Gastrocnemius medialis (tissue), 4 donors: ENCODE measurements at regions not wholly inside any gene's neighbourhood (a gene's known extent, or its start where the extent isn't known, plus 50 kb on each side); places are given as distances from the start of the nearest gene placed in this dataset.

Experiments
- ATAC-seq, 2 donors: fragments of 150-250 bp; one replicate each; pipeline ENCODE4 v1.9.1; 2016
- DNase-seq, 2 donors: peaks; one replicate each; pipeline ENCODE4 v3.0.0-alpha.2; 2019
- H3K27ac ChIP-seq, 4 donors: fragments of 200-600 bp; sonication (generic); 1 replicate in 1 of 4; 2 replicates in 3 of 4; pipeline ENCODE4 v1.5.1; 2016 to 2018; ENCODE audit warnings: mild to moderate bottlenecking in 2 of 4, moderate library complexity in 1 of 4
- H3K27me3 ChIP-seq, 3 donors: fragments of 200-600 bp; sonication (generic) in 2 of 3; 1 replicate in 1 of 3; 2 replicates in 2 of 3; pipeline versions ENCODE4 v1.5.1 to v1.6.0; 2016 to 2019; ENCODE audit warnings: mild to moderate bottlenecking in 1 of 3, moderate library complexity in 1 of 3
- H3K36me3 ChIP-seq, 2 donors: fragments of 200-600 bp; sonication (generic) in 1 of 2; one replicate each; pipeline ENCODE4 v1.5.1; 2017 to 2018
- H3K4me1 ChIP-seq, 2 donors: fragments of 200-600 bp; sonication (generic) in 1 of 2; one replicate each; pipeline ENCODE4 v1.5.1; 2016 to 2017; ENCODE audit warnings: mild to moderate bottlenecking in 2 of 2
- H3K4me3 ChIP-seq, 4 donors: fragments of 200-600 bp; sonication (generic) in 3 of 4; 1 replicate in 1 of 4; 2 replicates in 3 of 4; pipeline ENCODE4 v1.5.1; 2016 to 2019; ENCODE audit warnings: mild to moderate bottlenecking in 2 of 4
- H3K9me3 ChIP-seq, 3 donors: fragments of 200-600 bp; sonication (generic) in 2 of 3; 1 replicate in 1 of 3; 2 replicates in 2 of 3; pipeline ENCODE4 v1.5.1; 2016 to 2019
- CTCF ChIP-seq, 5 experiments: fragments of 450-650 bp in 3 of 5; fragments of 200-600 bp in 2 of 5; sonication (generic) in 2 of 5; IDR thresholded peaks in 4 of 5; conservative IDR thresholded peaks in 1 of 5; 1 replicate in 4 of 5; 2 replicates in 1 of 5; pipeline ENCODE4 v1.5.1; 2016 to 2019; ENCODE audit warnings: antibody characterized with exemption in 5 of 5, mild to moderate bottlenecking in 3 of 5, moderate library complexity in 3 of 5
- POLR2A ChIP-seq, 2 donors: fragments of 450-650 bp; IDR thresholded peaks; one replicate each; pipeline ENCODE4 v1.6.1; 2017; ENCODE audit warnings: antibody characterized with exemption in 2 of 2, mild to moderate bottlenecking in 2 of 2, moderate library complexity in 2 of 2
- in situ Hi-C, 4 donors: fragments of 200-750 bp; cut with MboI; loops; one replicate each; pipeline versions ENCODE4 v1.15.0 to v1.8.0; 2017; ENCODE audit warnings: low sequenced_read_pairs in 4 of 4
- intact Hi-C: fragments of 100-400 bp; cut with DNase I; formaldehyde crosslinking; loops from one replicate; pipeline ENCODE4 v1.15.1; 2023; ENCODE audit warnings: low total_unique reads

GRCh38 chr15:98532063-98532462 is 116.3 kb upstream of the IGF1R start:
- in situ Hi-C loops = loop anchor here in 1 of 4 donors (10.0 kb wide), 1 partner anchor 93 kb away; no protein-coding TSS in a partner anchor
- Histone ChIP-seq H3K27me3 (peaks cover 13 to 15% (median 13%) of the 10 kb centered on the region in 3 donors), H3K27ac (no peak overlapping the region), H3K4me1 (no peaks in the 10 kb centered on the region), H3K4me3 (no peak overlapping the region), H3K36me3 (no peaks in the 10 kb centered on the region), H3K9me3 (no peaks in the 10 kb centered on the region)
- TF ChIP-seq POLR2A (IDR thresholded peaks at IDR 0.05) (no peak), CTCF (IDR thresholded peaks at IDR 0.05 in 4 of 5, conservative IDR thresholded peaks at IDR 0.05 in 1 of 5) (no peak)
- no peak for DNase-seq
- ATAC-seq = no peak
- intact Hi-C loops = no loop called here

GRCh38 chr15:98536976-98537375 is 111.4 kb upstream of the IGF1R start:
- H3K27ac ChIP-seq = no peak overlapping the region
- no peak for TF ChIP-seq CTCF (IDR thresholded peaks at IDR 0.05 in 4 of 5, conservative IDR thresholded peaks at IDR 0.05 in 1 of 5)
- no peak for TF ChIP-seq POLR2A (IDR thresholded peaks at IDR 0.05)
- in situ Hi-C loops = loop anchor here in 1 of 4 donors (10.0 kb wide), 1 partner anchor 88 kb away; no protein-coding TSS in a partner anchor
- ATAC-seq = no peak
- H3K4me1 ChIP-seq = no peaks in the 10 kb centered on the region
- intact Hi-C loops = no loop called here
- H3K36me3 ChIP-seq = no peaks in the 10 kb centered on the region
- no peaks in the 10 kb centered on the region for H3K9me3 ChIP-seq
- no peak overlapping the region for H3K4me3 ChIP-seq
- H3K27me3 ChIP-seq = peaks cover 4 to 14% (median 10%) of the 10 kb centered on the region in 3 donors
- DNase-seq = no peak

GRCh38 chr15:98537516-98538060 is 110.8 kb upstream of the IGF1R start:
- in situ Hi-C loops = loop anchor here in 1 of 4 donors (10.0 kb wide), 1 partner anchor 87 kb away; no protein-coding TSS in a partner anchor
- no peak for ATAC-seq
- TF ChIP-seq POLR2A (IDR thresholded peaks at IDR 0.05) = no peak
- no peak for TF ChIP-seq CTCF (IDR thresholded peaks at IDR 0.05 in 4 of 5, conservative IDR thresholded peaks at IDR 0.05 in 1 of 5)
- Histone ChIP-seq H3K9me3 (no peaks in the 10 kb centered on the region), H3K36me3 (no peaks in the 10 kb centered on the region), H3K27me3 (peaks cover 4 to 14% (median 10%) of the 10 kb centered on the region in 3 donors), H3K27ac (no peak overlapping the region), H3K4me3 (no peak overlapping the region), H3K4me1 (no peaks in the 10 kb centered on the region)
- intact Hi-C loops = no loop called here
- no peak for DNase-seq

GRCh38 chr15:98541519-98541918 is 106.8 kb upstream of the IGF1R start:
- DNase-seq (no peak), ATAC-seq (no peak)
- Histone ChIP-seq H3K9me3 (no peaks in the 10 kb centered on the region), H3K4me1 (no peaks in the 10 kb centered on the region), H3K27me3 (peaks cover 4 to 14% (median 5%) of the 10 kb centered on the region in 3 donors), H3K36me3 (no peaks in the 10 kb centered on the region), H3K27ac (no peak overlapping the region), H3K4me3 (no peak overlapping the region)
- intact Hi-C loops = no loop called here
- no peak for TF ChIP-seq CTCF (IDR thresholded peaks at IDR 0.05 in 4 of 5, conservative IDR thresholded peaks at IDR 0.05 in 1 of 5)
- no peak for TF ChIP-seq POLR2A (IDR thresholded peaks at IDR 0.05)
- in situ Hi-C loops = no loop called here

- no peaks in the 10 kb centered on the region for H3K9me3 ChIP-seq
- H3K27ac ChIP-seq = no peak overlapping the region
- no peaks in the 10 kb centered on the region for H3K36me3 ChIP-seq
- H3K27me3 ChIP-seq = peaks cover 0 to 19% (median 15%) of the 10 kb centered on the region in 3 donors
- no peak overlapping the region for H3K4me3 ChIP-seq
- in situ Hi-C loops = no loop called here
- intact Hi-C loops = no loop called here
- DNase-seq (no peak), ATAC-seq (no peak)
- no peak for TF ChIP-seq CTCF (IDR thresholded peaks at IDR 0.05 in 4 of 5, conservative IDR thresholded peaks at IDR 0.05 in 1 of 5)
- TF ChIP-seq POLR2A (IDR thresholded peaks at IDR 0.05) = no peak
- H3K4me1 ChIP-seq = peaks cover 4 to 8% of the 10 kb centered on the region in 2 donors
Observed at GRCh38 chr15:98543237-98543636, 105.1 kb upstream of the IGF1R start.
